ENCODE measurements at regions not wholly inside any gene's neighbourhood (a gene's known extent, or its start where the extent isn't known, plus 50 kb on each side); places are given as distances from the start of the nearest gene placed in this dataset.

- Histone ChIP-seq H3K36me3 (ENCODE audit: control insufficient read depth in 2 of 2, insufficient read depth in 2 of 2, low read length in 1 of 2) (no peaks in the 10 kb centered on the region), H3K4me1 (ENCODE audit: control insufficient read depth, insufficient read depth, low read length) (no peaks in the 10 kb centered on the region), H3K27ac (ENCODE audit: control insufficient read depth, insufficient read depth) (no peak overlapping the region), H3K9me3 (replicated peaks; ENCODE audit: control insufficient read depth, insufficient read depth, low read length) (no peaks in the 10 kb centered on the region), H3K9ac (ENCODE audit: control insufficient read depth, insufficient read depth, low read length) (no peak overlapping the region), H4K20me1 (ENCODE audit: control insufficient read depth, insufficient read depth) (no peaks in the 10 kb centered on the region), H3K27me3 (replicated peaks in 1 of 2; ENCODE audit: control insufficient read depth in 2 of 2, insufficient read depth in 2 of 2, low read length in 1 of 2) (no peaks in the 10 kb centered on the region), H2AFZ (ENCODE audit: control insufficient read depth, low read depth, low read length) (no peak overlapping the region), H3K79me2 (ENCODE audit: control insufficient read depth, insufficient read depth, low read length) (no peaks in the 10 kb centered on the region), H3K4me3 (no peak overlapping the region), H3K4me2 (ENCODE audit: control insufficient read depth, insufficient read depth) (no peak overlapping the region)
- intact Hi-C loops (cut with micrococcal nuclease; ENCODE audit: unreplicated experiment) (no loop called here), in situ Hi-C loops (cut with MboI) (no loop called here)
- DNase-seq (ENCODE audit: low read depth, low spot score) (no peak), ATAC-seq (no peak), FAIRE-seq (no peak)
- TF ChIP-seq CREM (IDR thresholded peaks at IDR 0.05; ENCODE audit: low read depth) = no peak
- TF ChIP-seq RUNX3 (IDR thresholded peaks at IDR 0.05; ENCODE audit: low read length) = no peak
- TF ChIP-seq IKZF1 (conservative IDR thresholded peaks at IDR 0.05) = no peak
- no peak for TF ChIP-seq TAF1 (IDR thresholded peaks at IDR 0.05; ENCODE audit: borderline replicate concordance, low read depth, low read length)
- TF ChIP-seq NR2C2 (IDR thresholded peaks at IDR 0.05; ENCODE audit: borderline replicate concordance, control insufficient read depth, insufficient read length, low read depth) = no peak
- TF ChIP-seq CEBPZ (IDR thresholded peaks at IDR 0.05; ENCODE audit: low read depth, low read length) = no peak
- CTCF ChIA-PET = no interaction called here
- POLR2A ChIA-PET = no interaction called here
- 6% methylated on average over 2 of the region's 2 CpGs for WGBS (ENCODE audit: insufficient coverage, insufficient replicate concordance, low lambda C conversion rate, missing lambda C conversion rate)
- SMC1A ChIA-PET (ENCODE audit: uncharacterized antibody, unreplicated experiment) = no interaction called here
- RAD21 ChIA-PET (ENCODE audit: unreplicated experiment) = no interaction called here
- BruUV-seq (replicated peaks) = no TSS peak
Measured at GRCh38 chr16:60110531-60110930, 1376.4 kb upstream of the GOT2 start.

- SMC1A ChIA-PET (ENCODE audit: uncharacterized antibody, unreplicated experiment) = no interaction called here
- intact Hi-C loops (cut with micrococcal nuclease; ENCODE audit: unreplicated experiment) (no loop called here), in situ Hi-C loops (cut with MboI) (no loop called here)
- no peak for DNase-seq (ENCODE audit: low read depth, low spot score)
- CTCF ChIA-PET = no interaction called here
- RAD21 ChIA-PET (ENCODE audit: unreplicated experiment) = no interaction called here
- no peak overlapping the region for H3K9ac ChIP-seq (ENCODE audit: control insufficient read depth, insufficient read depth, low read length)
- no peak overlapping the region for H3K4me3 ChIP-seq
- H2AFZ ChIP-seq (ENCODE audit: control insufficient read depth, low read depth, low read length) = no peak overlapping the region
- no peaks in the 10 kb centered on the region for H3K9me3 ChIP-seq (replicated peaks; ENCODE audit: control insufficient read depth, insufficient read depth, low read length)
- 2% methylated on average over 4 of the region's 4 CpGs for WGBS (ENCODE audit: insufficient coverage, insufficient replicate concordance, low lambda C conversion rate, missing lambda C conversion rate)
- BruUV-seq (replicated peaks) = no TSS peak
- H4K20me1 ChIP-seq (ENCODE audit: control insufficient read depth, insufficient read depth) = no peaks in the 10 kb centered on the region
- no peaks in the 10 kb centered on the region for H3K36me3 ChIP-seq (ENCODE audit: control insufficient read depth in 2 of 2, insufficient read depth in 2 of 2, low read length in 1 of 2)
- no peaks in the 10 kb centered on the region for H3K4me1 ChIP-seq (ENCODE audit: control insufficient read depth, insufficient read depth, low read length)
- H3K27ac ChIP-seq (ENCODE audit: control insufficient read depth, insufficient read depth) = no peak overlapping the region
- FAIRE-seq = no peak
- TF ChIP-seq ZNF24 (IDR thresholded peaks at IDR 0.05) (no peak), ZNF217 (IDR thresholded peaks at IDR 0.05) (no peak), NFYB (IDR thresholded peaks at IDR 0.05; ENCODE audit: insufficient read depth, low read depth, low read length) (no peak), TCF3 (IDR thresholded peaks at IDR 0.05; ENCODE audit: borderline replicate concordance, insufficient read depth, low read depth, low read length) (no peak), PAX5 (IDR thresholded peaks at IDR 0.05; ENCODE audit: borderline replicate concordance, low read depth, low read length) (no peak), RAD21 (IDR thresholded peaks at IDR 0.05; ENCODE audit: insufficient read depth, low read depth, low read length) (no peak), FOS (IDR thresholded peaks at IDR 0.05; ENCODE audit: borderline replicate concordance, extremely low read depth, insufficient read length) (no peak), SMARCA5 (IDR thresholded peaks at IDR 0.05) (no peak), NR2C2 (IDR thresholded peaks at IDR 0.05; ENCODE audit: borderline replicate concordance, control insufficient read depth, insufficient read length, low read depth) (no peak), ZZZ3 (IDR thresholded peaks at IDR 0.05; ENCODE audit: control insufficient read depth, insufficient read length, low read depth) (no peak), CBX5 (IDR thresholded peaks at IDR 0.05; ENCODE audit: low read depth) (no peak), WRNIP1 (IDR thresholded peaks at IDR 0.05; ENCODE audit: borderline replicate concordance, low read depth, low read length) (no peak)
- H3K79me2 ChIP-seq (ENCODE audit: control insufficient read depth, insufficient read depth, low read length) = no peaks in the 10 kb centered on the region
- no peak overlapping the region for H3K4me2 ChIP-seq (ENCODE audit: control insufficient read depth, insufficient read depth)
- H3K27me3 ChIP-seq (replicated peaks in 1 of 2; ENCODE audit: control insufficient read depth in 2 of 2, insufficient read depth in 2 of 2, low read length in 1 of 2) = no peaks in the 10 kb centered on the region
- no peak for ATAC-seq
- POLR2A ChIA-PET = no interaction called here
Measured at GRCh38 chr16:60107871-60108270, 1373.8 kb upstream of the GOT2 start.
